Keratinocyte (primary cell): ENCODE measurements at regions not wholly inside any gene's neighbourhood (a gene's known extent, or its start where the extent isn't known, plus 50 kb on each side); places are given as distances from the start of the nearest gene placed in this dataset.

Experiments used
- DNase-seq: peaks from one replicate; pipeline ENCODE4 v3.0.0-alpha.2; 2011; ENCODE audit warnings: low read depth, missing footprints, low spot score
- FAIRE-seq: peaks from 2 replicates; lab custom pipeline; 2011; peaks lifted over from hg19 to GRCh38; lab: Jason Lieb, UNC
- H2AFZ ChIP-seq: 2 replicates; pipeline ENCODE4 v1.6.0; 2012; ENCODE audit warnings: low read length, control low read depth, inconsistent platforms; ENCODE audit not compliant: control insufficient read depth
- H3K27ac ChIP-seq: 2 replicates; pipeline ENCODE4 v1.5.1; 2011; ENCODE audit warnings: low read length; ENCODE audit not compliant: control insufficient read depth, insufficient read depth
- H3K27me3 ChIP-seq: 3 replicates; pipeline ENCODE4 v1.6.0; 2011; ENCODE audit warnings: low read length; ENCODE audit not compliant: control insufficient read depth, insufficient read depth; ENCODE audit errors: extremely low read depth
- H3K36me3 ChIP-seq, 2 experiments: 2 replicates in 1 of 2; 3 replicates in 1 of 2; pipeline ENCODE4 v1.5.1; 2011; ENCODE audit warnings: low read length in 2 of 2, mild to moderate bottlenecking in 1 of 2; ENCODE audit not compliant: control insufficient read depth in 2 of 2, insufficient read depth in 2 of 2; ENCODE audit errors: extremely low read depth in 1 of 2
- H3K4me1 ChIP-seq: 3 replicates; pipeline ENCODE4 v1.5.1; 2011; ENCODE audit warnings: low read length; ENCODE audit not compliant: control insufficient read depth, insufficient read depth; ENCODE audit errors: extremely low read depth
- H3K4me2 ChIP-seq: 3 replicates; pipeline ENCODE4 v1.6.0; 2011; ENCODE audit warnings: low read depth, low read length; ENCODE audit not compliant: control insufficient read depth, insufficient read depth; ENCODE audit errors: extremely low read depth
- H3K4me3 ChIP-seq, 3 experiments: fragments of 200-600 bp in 1 of 3; sonication (generic) in 1 of 3; 2 replicates in 2 of 3; 3 replicates in 1 of 3; pipeline ENCODE4 v1.5.1; 2011 to 2016; ENCODE audit warnings: low read length in 3 of 3, mild to moderate bottlenecking in 3 of 3, control low read depth in 2 of 3, inconsistent platforms in 1 of 3, low read depth in 1 of 3, mixed read lengths in 1 of 3, mixed run types in 1 of 3, moderate library complexity in 1 of 3; ENCODE audit not compliant: control insufficient read depth in 2 of 3, insufficient read depth in 2 of 3; ENCODE audit errors: extremely low read depth in 1 of 3
- H3K79me2 ChIP-seq: 2 replicates; pipeline ENCODE4 v1.6.0; 2012; ENCODE audit warnings: low read length; ENCODE audit not compliant: control insufficient read depth, insufficient read depth
- H3K9ac ChIP-seq: 3 replicates; pipeline ENCODE4 v1.6.0; 2011; ENCODE audit warnings: low read length; ENCODE audit not compliant: control insufficient read depth, insufficient read depth; ENCODE audit errors: extremely low read depth
- H3K9me1 ChIP-seq: 3 replicates; pipeline ENCODE4 v1.6.0; 2011; ENCODE audit warnings: low read length; ENCODE audit not compliant: control insufficient read depth, insufficient read depth; ENCODE audit errors: extremely low read depth
- H3K9me3 ChIP-seq: 2 replicates; pipeline ENCODE4 v1.5.1; 2012; ENCODE audit warnings: low read depth, low read length; ENCODE audit not compliant: control insufficient read depth
- H4K20me1 ChIP-seq: 3 replicates; pipeline ENCODE4 v1.6.0; 2011; ENCODE audit warnings: low read length; ENCODE audit not compliant: control insufficient read depth, insufficient read depth; ENCODE audit errors: extremely low read depth
- CTCF ChIP-seq, 3 experiments: IDR thresholded peaks in 1 of 3; conservative IDR thresholded peaks in 1 of 3; optimal IDR thresholded peaks in 1 of 3; 2 replicates in 2 of 3; 3 replicates in 1 of 3; pipeline versions ENCODE3 to v1.5.1; 2011; ENCODE audit warnings: low read length in 3 of 3, mild to moderate bottlenecking in 3 of 3, moderate library complexity in 2 of 3, control low read depth in 1 of 3, inconsistent platforms in 1 of 3; ENCODE audit not compliant: insufficient read depth in 2 of 3; ENCODE audit errors: extremely low read depth in 1 of 3
- EZH2 ChIP-seq: IDR thresholded peaks from one replicate; pipeline ENCODE4 v1.6.1; 2012; ENCODE audit warnings: inconsistent platforms, mild to moderate bottlenecking, low read length, moderate library complexity
- dilution Hi-C: fragments of 300-500 bp; cut with MboI; formaldehyde crosslinking; loops from one replicate; pipeline ENCODE4 v1.7.0; 2020; ENCODE audit warnings: low sequenced_read_pairs; ENCODE audit not compliant: extremely low pct_ligation_motif_present

- H3K9ac ChIP-seq = no peak overlapping the region
- no peaks in the 10 kb centered on the region for H3K79me2 ChIP-seq
- no peak for TF ChIP-seq EZH2
- peaks cover 14% of the 10 kb centered on the region for H3K4me1 ChIP-seq
- FAIRE-seq (no peak), DNase-seq (no peak)
- no peaks in the 10 kb centered on the region for H3K9me1 ChIP-seq
- H3K27me3 ChIP-seq = no peaks in the 10 kb centered on the region
- H3K9me3 ChIP-seq = peaks cover 2% of the 10 kb centered on the region
- no peak overlapping the region for H3K27ac ChIP-seq
- H3K4me3 ChIP-seq = no peak overlapping the region
- H3K36me3 ChIP-seq = no peaks in the 10 kb centered on the region
- dilution Hi-C loops = no loop called here
- H2AFZ ChIP-seq = no peak overlapping the region
- no peak overlapping the region for H3K4me2 ChIP-seq
- no peaks in the 10 kb centered on the region for H4K20me1 ChIP-seq
Observed at GRCh38 chr7:46004965-46005364, 83.9 kb upstream of the IGFBP3 start.

GRCh38 chr7:46003896-46004875, 83.1 kb upstream of the IGFBP3 start:
- DNase-seq = peak; percentile 71
- dilution Hi-C loops = no loop called here

More at GRCh38 chr7:46003896-46004875, 83.1 kb upstream of the IGFBP3 start:
- no peaks in the 10 kb centered on the region for H3K27me3 ChIP-seq
- H3K4me1 ChIP-seq = peaks cover 14% of the 10 kb centered on the region
- H2AFZ ChIP-seq = no peak overlapping the region
- TF ChIP-seq EZH2 (no peak), CTCF (optimal IDR thresholded peaks at IDR 0.05 in 1 of 3, IDR thresholded peaks at IDR 0.05 in 1 of 3, conservative IDR thresholded peaks at IDR 0.05 in 1 of 3; ENCODE audit: extremely low read depth in 1 of 3, insufficient read depth in 2 of 3, low read length in 3 of 3) (no peak)
- H3K4me2 ChIP-seq = peak overlapping the region; percentile 9
- peaks cover 2% of the 10 kb centered on the region for H3K9me3 ChIP-seq
- H3K4me3 ChIP-seq = no peak overlapping the region
- peak overlapping the region; percentile 1 for H3K27ac ChIP-seq
- no peaks in the 10 kb centered on the region for H3K79me2 ChIP-seq
- H3K36me3 ChIP-seq = no peaks in the 10 kb centered on the region
- no peaks in the 10 kb centered on the region for H3K9me1 ChIP-seq
- no peak overlapping the region for H3K9ac ChIP-seq
- FAIRE-seq = peak; percentile 96
- H4K20me1 ChIP-seq = no peaks in the 10 kb centered on the region
